BLaER1 (cell line): ENCODE measurements at regions not wholly inside any gene's neighbourhood (a gene's known extent, or its start where the extent isn't known, plus 50 kb on each side); places are given as distances from the start of the nearest gene placed in this dataset.

Source experiments
- H3K27ac ChIP-seq: shearing (Covaris generic); formaldehyde crosslinking; 2 replicates; pipeline ENCODE4 v1.8.1; 2022
- H3K27me3 ChIP-seq: shearing (Covaris generic); formaldehyde crosslinking; 2 replicates; pipeline ENCODE4 v1.8.1; 2022
- H3K36me3 ChIP-seq: shearing (Covaris generic); formaldehyde crosslinking; 2 replicates; pipeline ENCODE4 v1.8.1; 2022
- H3K4me1 ChIP-seq: shearing (Covaris generic); formaldehyde crosslinking; 2 replicates; pipeline ENCODE4 v1.8.1; 2022
- H3K4me2 ChIP-seq: shearing (Covaris generic); formaldehyde crosslinking; 2 replicates; pipeline ENCODE4 v1.8.1; 2022
- H3K4me3 ChIP-seq: shearing (Covaris generic); formaldehyde crosslinking; 2 replicates; pipeline ENCODE4 v1.8.1; 2022
- H3K9ac ChIP-seq: shearing (Covaris generic); formaldehyde crosslinking; 2 replicates; pipeline ENCODE4 v1.8.1; 2022
- H3K9me3 ChIP-seq: shearing (Covaris generic); formaldehyde crosslinking; 2 replicates; pipeline ENCODE4 v1.8.1; 2022
- H4K20me1 ChIP-seq: shearing (Covaris generic); formaldehyde crosslinking; 2 replicates; pipeline ENCODE4 v1.8.1; 2022
- Cebpa-rat ChIP-seq: shearing (Covaris generic); IDR thresholded peaks from 2 replicates; pipeline ENCODE4 v1.8.1; 2022

- TF ChIP-seq Cebpa-rat: no peak
- H3K9ac ChIP-seq: no peak overlapping the region
- no peaks in the 10 kb centered on the region for H4K20me1 ChIP-seq
- no peaks in the 10 kb centered on the region for H3K9me3 ChIP-seq
- no peak overlapping the region for H3K4me2 ChIP-seq
- no peaks in the 10 kb centered on the region for H3K36me3 ChIP-seq
- H3K27me3 ChIP-seq: no peaks in the 10 kb centered on the region
- H3K4me1 ChIP-seq: no peaks in the 10 kb centered on the region
- H3K27ac ChIP-seq: no peak overlapping the region
- no peak overlapping the region for H3K4me3 ChIP-seq
These were observed 745.1 kb upstream of the TENM3 start for GRCh38 chr4:181498148-181498547.

- no peaks in the 10 kb centered on the region for H3K36me3 ChIP-seq
- H3K27me3 ChIP-seq: no peaks in the 10 kb centered on the region
- no peak overlapping the region for H3K27ac ChIP-seq
These were observed 740.6 kb upstream of the TENM3 start for GRCh38 chr4:181502611-181503010.

GRCh38 chr4:181503687-181504390 lies 739.4 kb upstream of the TENM3 start:
- no peak overlapping the region for H3K4me3 ChIP-seq
- TF ChIP-seq Cebpa-rat: no peak
- H3K27ac ChIP-seq: no peak overlapping the region
- H3K27me3 ChIP-seq: no peaks in the 10 kb centered on the region
- H3K9ac ChIP-seq: no peak overlapping the region
- no peaks in the 10 kb centered on the region for H3K36me3 ChIP-seq
- H4K20me1 ChIP-seq: no peaks in the 10 kb centered on the region
- H3K4me1 ChIP-seq: no peaks in the 10 kb centered on the region
- H3K4me2 ChIP-seq: no peak overlapping the region
- H3K9me3 ChIP-seq: no peaks in the 10 kb centered on the region

More at GRCh38 chr4:181502611-181503010, 740.6 kb upstream of the TENM3 start:
- H3K4me1 ChIP-seq: no peaks in the 10 kb centered on the region
- no peaks in the 10 kb centered on the region for H3K9me3 ChIP-seq
- no peak overlapping the region for H3K4me3 ChIP-seq
- H3K4me2 ChIP-seq: no peak overlapping the region
- H3K9ac ChIP-seq: no peak overlapping the region
- no peak for TF ChIP-seq Cebpa-rat
- no peaks in the 10 kb centered on the region for H4K20me1 ChIP-seq

- Histone ChIP-seq H3K4me1 (peaks cover 1% of the 10 kb centered on the region), H3K9ac (no peak overlapping the region), H3K27ac (no peak overlapping the region), H3K36me3 (no peaks in the 10 kb centered on the region), H3K4me3 (no peak overlapping the region), H4K20me1 (no peaks in the 10 kb centered on the region), H3K4me2 (no peak overlapping the region), H3K9me3 (no peaks in the 10 kb centered on the region), H3K27me3 (no peaks in the 10 kb centered on the region)
- no peak for TF ChIP-seq Cebpa-rat
These were observed 738.3 kb upstream of the TENM3 start for GRCh38 chr4:181504924-181505323.

- H3K4me1 ChIP-seq: peaks cover 15% of the 10 kb centered on the region
- no peaks in the 10 kb centered on the region for H3K27me3 ChIP-seq
- no peak overlapping the region for H3K4me2 ChIP-seq
- no peak for TF ChIP-seq Cebpa-rat
- H3K9me3 ChIP-seq: no peaks in the 10 kb centered on the region
- H3K27ac ChIP-seq: no peak overlapping the region
- no peak overlapping the region for H3K4me3 ChIP-seq
- H4K20me1 ChIP-seq: no peaks in the 10 kb centered on the region
- no peak overlapping the region for H3K9ac ChIP-seq
- no peaks in the 10 kb centered on the region for H3K36me3 ChIP-seq
These were observed 735.9 kb upstream of the TENM3 start for GRCh38 chr4:181507180-181507835.

GRCh38 chr4:181507938-181508337 lies 735.3 kb upstream of the TENM3 start:
- H3K27ac ChIP-seq: no peak overlapping the region
- H3K9me3 ChIP-seq: no peaks in the 10 kb centered on the region
- H3K27me3 ChIP-seq: no peaks in the 10 kb centered on the region

GRCh38 chr4:181508601-181509000 lies 734.6 kb upstream of the TENM3 start:
- Histone ChIP-seq H3K9ac (no peak overlapping the region), H3K27me3 (no peaks in the 10 kb centered on the region), H3K4me3 (no peak overlapping the region), H4K20me1 (no peaks in the 10 kb centered on the region), H3K36me3 (no peaks in the 10 kb centered on the region), H3K27ac (no peak overlapping the region), H3K4me2 (no peak overlapping the region), H3K9me3 (no peaks in the 10 kb centered on the region), H3K4me1 (peaks cover 15% of the 10 kb centered on the region)
- no peak for TF ChIP-seq Cebpa-rat

More at GRCh38 chr4:181507938-181508337, 735.3 kb upstream of the TENM3 start:
- Histone ChIP-seq H3K9ac (no peak overlapping the region), H3K4me3 (no peak overlapping the region), H3K4me2 (no peak overlapping the region), H3K36me3 (no peaks in the 10 kb centered on the region), H3K4me1 (peaks cover 15% of the 10 kb centered on the region), H4K20me1 (no peaks in the 10 kb centered on the region)
- no peak for TF ChIP-seq Cebpa-rat

GRCh38 chr4:181509073-181509472 lies 734.1 kb upstream of the TENM3 start:
- no peaks in the 10 kb centered on the region for H4K20me1 ChIP-seq
- no peaks in the 10 kb centered on the region for H3K36me3 ChIP-seq
- no peak overlapping the region for H3K4me2 ChIP-seq
- no peak for TF ChIP-seq Cebpa-rat
- no peaks in the 10 kb centered on the region for H3K9me3 ChIP-seq
- no peak overlapping the region for H3K4me3 ChIP-seq
- H3K27me3 ChIP-seq: no peaks in the 10 kb centered on the region
- H3K27ac ChIP-seq: no peak overlapping the region
- H3K9ac ChIP-seq: no peak overlapping the region
- H3K4me1 ChIP-seq: peaks cover 15% of the 10 kb centered on the region

GRCh38 chr4:181517491-181517890 lies 725.7 kb upstream of the TENM3 start:
- Histone ChIP-seq H3K27me3 (no peaks in the 10 kb centered on the region), H3K4me2 (no peak overlapping the region), H3K9ac (no peak overlapping the region), H3K4me3 (no peak overlapping the region), H3K4me1 (peaks cover 9% of the 10 kb centered on the region; the same call in 1 of the 2 replicates), H3K9me3 (no peaks in the 10 kb centered on the region), H4K20me1 (no peaks in the 10 kb centered on the region), H3K36me3 (no peaks in the 10 kb centered on the region), H3K27ac (no peak overlapping the region)
- no peak for TF ChIP-seq Cebpa-rat

- Histone ChIP-seq H3K9me3 (no peaks in the 10 kb centered on the region), H4K20me1 (no peaks in the 10 kb centered on the region), H3K27me3 (no peaks in the 10 kb centered on the region), H3K36me3 (no peaks in the 10 kb centered on the region), H3K9ac (no peak overlapping the region), H3K4me2 (no peak overlapping the region), H3K27ac (no peak overlapping the region), H3K4me1 (peaks cover 34% of the 10 kb centered on the region), H3K4me3 (no peak overlapping the region)
- TF ChIP-seq Cebpa-rat: no peak
These were observed 722.4 kb upstream of the TENM3 start for GRCh38 chr4:181520790-181521189.
